ENCODE measurements at regions not wholly inside any gene's neighbourhood (a gene's known extent, or its start where the extent isn't known, plus 50 kb on each side); places are given as distances from the start of the nearest gene placed in this dataset.

DNA sequence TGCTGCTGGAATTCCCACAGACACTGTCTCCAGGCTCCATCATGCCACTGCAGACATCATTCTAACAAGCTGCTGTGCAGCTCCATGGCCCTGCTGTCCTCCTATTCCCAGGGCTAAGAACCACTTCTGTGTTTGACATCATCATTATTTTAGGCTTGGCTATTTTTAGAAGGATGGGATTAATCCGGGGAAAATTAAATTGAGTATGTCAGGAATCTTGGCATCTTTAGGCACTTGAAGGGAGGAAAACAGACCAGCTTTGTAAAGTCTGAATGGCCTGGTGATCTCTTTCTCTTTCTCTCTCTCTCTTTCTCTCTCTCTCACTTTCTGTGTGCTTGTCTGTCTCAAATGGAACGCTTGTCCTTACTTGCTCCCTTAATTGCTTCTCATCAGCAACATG is 568.3 kb upstream of the FLRT2 start:
- TF ChIP-seq, protein P1, sequence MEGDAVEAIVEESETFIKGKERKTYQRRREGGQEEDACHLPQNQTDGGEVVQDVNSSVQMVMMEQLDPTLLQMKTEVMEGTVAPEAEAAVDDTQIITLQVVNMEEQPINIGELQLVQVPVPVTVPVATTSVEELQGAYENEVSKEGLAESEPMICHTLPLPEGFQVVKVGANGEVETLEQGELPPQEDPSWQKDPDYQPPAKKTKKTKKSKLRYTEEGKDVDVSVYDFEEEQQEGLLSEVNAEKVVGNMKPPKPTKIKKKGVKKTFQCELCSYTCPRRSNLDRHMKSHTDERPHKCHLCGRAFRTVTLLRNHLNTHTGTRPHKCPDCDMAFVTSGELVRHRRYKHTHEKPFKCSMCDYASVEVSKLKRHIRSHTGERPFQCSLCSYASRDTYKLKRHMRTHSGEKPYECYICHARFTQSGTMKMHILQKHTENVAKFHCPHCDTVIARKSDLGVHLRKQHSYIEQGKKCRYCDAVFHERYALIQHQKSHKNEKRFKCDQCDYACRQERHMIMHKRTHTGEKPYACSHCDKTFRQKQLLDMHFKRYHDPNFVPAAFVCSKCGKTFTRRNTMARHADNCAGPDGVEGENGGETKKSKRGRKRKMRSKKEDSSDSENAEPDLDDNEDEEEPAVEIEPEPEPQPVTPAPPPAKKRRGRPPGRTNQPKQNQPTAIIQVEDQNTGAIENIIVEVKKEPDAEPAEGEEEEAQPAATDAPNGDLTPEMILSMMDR (conservative IDR thresholded peaks at IDR 0.05; ENCODE audit: low read depth in 2 of 2) = no peak
- TF ChIP-seq POLR2AphosphoS5 (IDR thresholded peaks at IDR 0.05; ENCODE audit: low read depth) (no peak), EZH2 (IDR thresholded peaks at IDR 0.05; ENCODE audit: low read depth, unreplicated experiment) (no peak)
- TF ChIP-seq, protein P2, sequence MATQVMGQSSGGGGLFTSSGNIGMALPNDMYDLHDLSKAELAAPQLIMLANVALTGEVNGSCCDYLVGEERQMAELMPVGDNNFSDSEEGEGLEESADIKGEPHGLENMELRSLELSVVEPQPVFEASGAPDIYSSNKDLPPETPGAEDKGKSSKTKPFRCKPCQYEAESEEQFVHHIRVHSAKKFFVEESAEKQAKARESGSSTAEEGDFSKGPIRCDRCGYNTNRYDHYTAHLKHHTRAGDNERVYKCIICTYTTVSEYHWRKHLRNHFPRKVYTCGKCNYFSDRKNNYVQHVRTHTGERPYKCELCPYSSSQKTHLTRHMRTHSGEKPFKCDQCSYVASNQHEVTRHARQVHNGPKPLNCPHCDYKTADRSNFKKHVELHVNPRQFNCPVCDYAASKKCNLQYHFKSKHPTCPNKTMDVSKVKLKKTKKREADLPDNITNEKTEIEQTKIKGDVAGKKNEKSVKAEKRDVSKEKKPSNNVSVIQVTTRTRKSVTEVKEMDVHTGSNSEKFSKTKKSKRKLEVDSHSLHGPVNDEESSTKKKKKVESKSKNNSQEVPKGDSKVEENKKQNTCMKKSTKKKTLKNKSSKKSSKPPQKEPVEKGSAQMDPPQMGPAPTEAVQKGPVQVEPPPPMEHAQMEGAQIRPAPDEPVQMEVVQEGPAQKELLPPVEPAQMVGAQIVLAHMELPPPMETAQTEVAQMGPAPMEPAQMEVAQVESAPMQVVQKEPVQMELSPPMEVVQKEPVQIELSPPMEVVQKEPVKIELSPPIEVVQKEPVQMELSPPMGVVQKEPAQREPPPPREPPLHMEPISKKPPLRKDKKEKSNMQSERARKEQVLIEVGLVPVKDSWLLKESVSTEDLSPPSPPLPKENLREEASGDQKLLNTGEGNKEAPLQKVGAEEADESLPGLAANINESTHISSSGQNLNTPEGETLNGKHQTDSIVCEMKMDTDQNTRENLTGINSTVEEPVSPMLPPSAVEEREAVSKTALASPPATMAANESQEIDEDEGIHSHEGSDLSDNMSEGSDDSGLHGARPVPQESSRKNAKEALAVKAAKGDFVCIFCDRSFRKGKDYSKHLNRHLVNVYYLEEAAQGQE (IDR thresholded peaks at IDR 0.05; ENCODE audit: unreplicated experiment) = no peak

Data from GM23338 (cell line).